Left cardiac atrium (tissue), 4 donors: ENCODE measurements at regions not wholly inside any gene's neighbourhood (a gene's known extent, or its start where the extent isn't known, plus 50 kb on each side); places are given as distances from the start of the nearest gene placed in this dataset.

Source experiments
- ATAC-seq, 2 donors: fragments of 200-7000 bp; cut with Tn5 transposase; one replicate each; pipeline ENCODE4 v1.9.1; 2020; ENCODE audit warnings: mild to moderate bottlenecking in 2 of 2, moderate library complexity in 2 of 2
- DNase-seq: peaks from one replicate; pipeline ENCODE4 v3.0.0-alpha.2; 2020
- intact Hi-C, 2 donors: fragments of 100-400 bp; cut with DNase I; formaldehyde crosslinking; loops; one replicate each; pipeline versions ENCODE4 v1.14.1 to v1.15.1; 2022 to 2023
- donor health status: DM: no; HTN: yes; CAD: no.
- donor health status: DM: no; HTN: yes; CAD: no; lungs with severe emphysema.
- donor health status: DM: yes; HTN: yes; CAD: no.
- donor health status: Dilated cardiomyopathy.

GRCh38 chr17:77565166-77565565 is 393.3 kb upstream of the TNRC6C start:
- no peak for ATAC-seq
- DNase-seq = no peak
- intact Hi-C loops = no loop called here

DNA sequence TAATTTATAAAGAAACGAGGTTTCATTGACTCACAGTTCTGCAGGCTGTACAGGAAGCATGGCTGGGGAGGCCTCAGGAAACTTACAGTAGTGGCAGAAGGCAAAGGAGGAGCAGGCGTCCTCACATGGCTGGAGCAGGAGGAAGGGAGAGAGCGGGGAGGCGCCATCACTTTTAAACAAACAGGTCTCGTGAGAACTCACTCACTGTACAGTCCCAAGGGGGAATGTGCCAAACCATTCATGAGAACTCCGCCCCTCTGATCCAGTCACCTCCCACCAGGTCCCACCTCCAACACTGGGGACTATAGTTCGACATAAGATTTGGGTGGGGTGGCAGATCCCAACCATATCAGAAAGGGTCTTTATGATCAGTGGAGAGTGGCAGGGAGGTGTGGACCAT is 392.4 kb upstream of the TNRC6C start:
- no peak for ATAC-seq
- DNase-seq = no peak
- intact Hi-C loops = no loop called here

GRCh38 chr17:77566566-77567138 is 391.9 kb upstream of the TNRC6C start:
- ATAC-seq = no peak
- no peak for DNase-seq
- intact Hi-C loops = no loop called here

- no peak for ATAC-seq
- intact Hi-C loops = no loop called here
- no peak for DNase-seq
Observed at GRCh38 chr17:77568540-77568939, 390.0 kb upstream of the TNRC6C start.

DNA sequence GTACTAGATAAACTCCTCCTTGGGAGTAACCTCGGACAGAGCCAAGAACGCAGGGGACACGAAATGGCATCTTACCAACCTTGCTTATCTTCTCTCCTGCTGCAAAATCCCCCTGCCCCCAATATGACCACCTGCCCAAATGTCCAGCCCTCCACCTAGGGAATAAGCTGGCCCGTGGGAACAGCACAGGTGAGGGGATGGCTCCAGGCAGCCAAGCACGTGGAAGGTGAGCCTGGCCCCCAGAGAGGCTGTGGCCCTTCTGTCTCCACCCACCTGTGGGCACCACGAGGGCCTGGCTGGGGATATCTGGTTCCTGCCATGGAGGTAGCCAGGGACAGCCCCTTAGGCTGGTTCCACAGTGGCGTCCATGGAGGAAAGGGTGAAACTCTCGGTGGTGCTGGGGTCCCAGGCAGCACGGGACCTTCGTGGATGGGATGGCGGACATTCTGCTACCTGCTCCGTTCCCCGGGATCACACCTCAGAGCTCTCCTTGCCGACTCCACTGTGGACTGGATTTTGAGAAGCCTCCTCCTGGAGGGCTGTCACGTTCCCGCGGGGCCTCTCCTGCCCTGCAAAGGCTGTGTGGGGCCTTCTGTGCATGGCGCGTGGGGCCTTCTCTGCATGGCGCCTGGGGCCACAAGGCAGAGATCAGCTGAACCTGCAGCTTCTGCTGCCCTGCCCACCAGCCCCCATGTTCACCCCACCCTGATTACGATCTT is 388.5 kb upstream of the TNRC6C start:
- no peak for ATAC-seq
- intact Hi-C loops = no loop called here
- no peak for DNase-seq

DNA sequence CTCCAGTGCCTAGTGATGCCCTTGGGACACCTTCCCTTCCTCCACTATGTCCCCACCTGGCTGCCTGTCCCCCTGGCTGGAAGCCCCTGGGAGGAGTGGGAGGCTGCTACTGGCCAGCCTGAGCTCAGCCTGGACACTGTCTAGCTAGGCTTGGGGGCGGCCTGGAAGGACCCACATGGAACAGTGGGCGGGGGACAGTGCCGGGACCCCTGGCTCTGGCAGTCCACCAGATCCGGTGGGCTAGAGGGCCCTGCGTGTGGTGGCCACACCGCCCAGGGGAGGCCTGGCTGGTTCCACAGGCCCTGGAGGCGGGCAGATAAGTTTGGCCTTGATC is 388.0 kb upstream of the TNRC6C start:
- DNase-seq (no peak), ATAC-seq (peak in 1 of 2 donors; percentile 20)
- intact Hi-C loops = no loop called here

- intact Hi-C loops = no loop called here
- DNase-seq = no peak
Observed at GRCh38 chr17:77571155-77571981, 387.1 kb upstream of the TNRC6C start.

DNA sequence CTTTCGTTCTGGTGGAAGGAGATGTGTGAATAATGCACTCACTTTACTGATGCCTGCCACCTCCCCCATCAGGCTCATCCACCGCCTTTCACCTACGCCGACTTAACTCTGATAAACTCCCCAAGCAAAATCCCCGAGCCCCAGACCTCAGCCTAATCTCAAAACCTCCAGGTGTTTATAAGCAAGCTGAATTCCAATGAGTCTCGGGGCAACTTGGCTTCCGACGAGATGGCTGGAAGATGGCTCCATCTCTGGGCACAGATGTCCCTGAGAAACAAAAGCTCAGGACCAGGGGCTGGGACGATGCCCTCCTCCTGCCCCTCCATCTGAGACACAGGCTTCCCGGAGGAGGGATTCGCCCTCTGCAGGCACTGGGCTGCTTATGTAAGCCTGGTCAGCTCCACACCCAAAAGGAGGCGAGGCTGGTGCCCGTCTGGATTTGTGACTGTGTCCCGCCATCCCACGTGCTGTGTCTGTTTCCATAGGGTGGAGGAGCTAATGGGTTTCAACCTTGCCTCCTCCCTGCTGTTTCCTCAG is 386.4 kb upstream of the TNRC6C start:
- DNase-seq = no peak
- peak; percentile 30 to 56 for ATAC-seq
- intact Hi-C loops = no loop called here

More at GRCh38 chr17:77571155-77571981, 387.1 kb upstream of the TNRC6C start:
- peak; percentile 40 to 44 for ATAC-seq

DNA sequence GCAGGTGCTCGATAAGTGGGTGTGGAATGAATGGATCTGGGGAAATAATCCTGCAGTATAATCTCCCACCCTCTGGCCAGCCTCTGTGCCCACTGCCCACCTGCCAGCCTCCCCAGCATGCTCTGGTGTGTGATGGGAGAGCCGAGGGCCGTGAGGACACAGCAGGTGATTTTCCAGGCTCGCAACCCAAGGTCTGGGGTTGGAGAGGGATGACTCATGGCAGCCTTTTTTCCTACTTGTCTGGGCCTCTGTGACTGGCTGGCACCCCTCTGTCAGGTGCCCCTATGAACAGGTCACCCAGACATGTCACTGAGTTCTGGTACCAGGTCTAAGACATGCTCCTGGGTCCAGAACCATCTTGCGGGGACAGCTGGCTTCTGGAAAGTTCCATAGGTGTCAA is 385.7 kb upstream of the TNRC6C start:
- intact Hi-C loops = no loop called here
- ATAC-seq = no peak
- DNase-seq = no peak

- ATAC-seq = no peak
- intact Hi-C loops = no loop called here
- no peak for DNase-seq
Observed at GRCh38 chr17:77577491-77577890, 381.0 kb upstream of the TNRC6C start.

- intact Hi-C loops = no loop called here
- no peak for ATAC-seq
- DNase-seq = no peak
Observed at GRCh38 chr17:77579131-77579530, 379.4 kb upstream of the TNRC6C start.

GRCh38 chr17:77579682-77580081 is 378.8 kb upstream of the TNRC6C start:
- no peak for DNase-seq
- no peak for ATAC-seq
- intact Hi-C loops = no loop called here

GRCh38 chr17:77580531-77581270 is 377.8 kb upstream of the TNRC6C start:
- intact Hi-C loops = no loop called here
- ATAC-seq (no peak), DNase-seq (no peak)

DNA sequence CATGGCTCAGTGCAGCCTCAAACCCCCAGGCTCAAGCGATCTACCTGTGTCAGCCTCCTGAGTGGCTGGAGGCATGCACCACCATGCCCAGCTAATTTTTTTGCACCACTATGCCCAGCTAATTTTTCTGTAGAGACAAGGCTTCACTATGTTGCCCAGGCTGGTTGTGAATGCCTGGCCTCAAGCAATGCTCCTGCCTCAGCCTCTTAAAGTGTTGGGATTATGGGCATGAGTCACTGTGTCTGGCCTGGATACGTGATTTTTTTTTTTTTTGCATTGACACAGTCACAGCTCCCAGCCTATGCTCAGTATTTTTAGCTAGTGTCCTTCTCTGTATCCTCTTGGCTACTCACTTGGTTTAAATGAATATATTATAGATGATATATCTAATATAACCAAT is 377.0 kb upstream of the TNRC6C start:
- DNase-seq (no peak), ATAC-seq (peak; percentile 81 to 82)
- intact Hi-C loops = no loop called here

- ATAC-seq (no peak), DNase-seq (no peak)
- intact Hi-C loops = no loop called here
Observed at GRCh38 chr17:77585142-77585860, 373.2 kb upstream of the TNRC6C start.

GRCh38 chr17:77590951-77591735 is 367.4 kb upstream of the TNRC6C start:
- intact Hi-C loops = no loop called here
- ATAC-seq (no peak), DNase-seq (no peak)

- DNase-seq = no peak
- intact Hi-C loops = no loop called here
- no peak for ATAC-seq
Observed at GRCh38 chr17:77592106-77592865, 366.2 kb upstream of the TNRC6C start.

DNA sequence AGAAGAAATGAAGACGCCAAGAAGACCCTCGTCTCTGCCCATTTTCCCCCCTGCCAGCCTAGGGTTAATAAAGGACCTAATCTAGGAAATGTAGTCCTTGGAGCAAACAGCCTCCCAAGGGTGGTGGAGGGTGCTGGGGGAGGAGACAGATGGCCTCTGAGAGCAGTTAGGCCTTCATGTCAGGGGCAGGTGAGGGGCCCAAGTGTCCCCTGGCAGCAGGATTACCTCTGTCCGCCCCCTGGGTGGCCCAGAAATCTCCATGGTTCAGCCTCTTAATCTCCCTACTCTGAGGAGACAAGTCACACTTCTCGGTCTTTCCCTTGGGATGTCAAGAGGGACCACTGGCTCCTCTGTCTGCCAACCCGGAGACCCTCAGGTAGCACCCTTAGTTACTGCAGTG is 365.4 kb upstream of the TNRC6C start:
- DNase-seq = no peak
- intact Hi-C loops = no loop called here

More for the DNA sequence above, 365.4 kb upstream of the TNRC6C start:
- ATAC-seq = no peak
